SW480 (cell line): ENCODE measurements at regions not wholly inside any gene's neighbourhood (a gene's known extent, or its start where the extent isn't known, plus 50 kb on each side); places are given as distances from the start of the nearest gene placed in this dataset.
"Not testable (repeated sequence)": the region's sequence is repeated elsewhere in the genome, so short reads cannot be mapped to it uniquely, and the experiment has no call there.

Source experiments
- DNase-seq: peaks from one replicate; pipeline ENCODE4 v3.0.0-alpha.2; 2016; ENCODE audit warnings: low spot score

DNA sequence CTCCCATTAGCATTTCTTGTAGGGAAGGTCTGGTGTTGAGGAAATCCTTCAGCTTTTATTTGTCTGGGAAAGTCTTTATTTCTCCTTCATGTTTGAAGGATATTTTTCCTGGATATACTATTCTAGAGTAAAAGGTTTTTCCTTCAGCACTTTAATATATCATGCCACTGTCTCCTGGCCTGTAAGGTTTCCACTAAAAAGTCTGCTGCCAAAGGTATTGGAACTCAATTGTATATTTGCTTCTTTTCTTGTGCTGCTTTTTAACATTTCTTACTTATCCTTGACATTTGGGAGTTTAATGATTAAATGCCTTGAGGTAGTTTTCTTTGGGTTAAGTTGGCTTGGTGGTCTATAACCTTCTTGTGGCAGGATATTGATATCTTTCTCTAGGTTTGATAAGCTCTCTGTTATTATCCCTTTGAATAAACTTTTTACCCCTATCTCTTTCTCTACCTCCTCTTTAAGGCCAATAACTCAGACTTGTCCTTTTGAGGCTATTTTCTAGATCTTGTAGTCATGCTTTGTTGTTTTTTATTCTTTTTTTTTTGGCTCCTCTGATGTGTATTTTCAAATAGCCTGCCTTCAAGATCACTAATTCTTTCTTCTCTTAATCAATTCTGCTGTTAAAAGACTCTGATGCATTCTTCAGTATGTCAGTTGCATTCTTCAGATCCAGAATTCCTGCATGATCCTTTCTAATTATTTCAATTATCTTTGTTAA, 225.0 kb upstream of the ZNF217 start:
- DNase-seq: no peak

GRCh38 chr20:53817513-53817912, 223.9 kb upstream of the ZNF217 start:
- not testable (repeated sequence) for DNase-seq

- DNase-seq: no peak
Observed at GRCh38 chr20:53816872-53817398, 223.3 kb upstream of the ZNF217 start.

GRCh38 chr20:53815509-53815908, 221.9 kb upstream of the ZNF217 start:
- DNase-seq: no peak

DNA sequence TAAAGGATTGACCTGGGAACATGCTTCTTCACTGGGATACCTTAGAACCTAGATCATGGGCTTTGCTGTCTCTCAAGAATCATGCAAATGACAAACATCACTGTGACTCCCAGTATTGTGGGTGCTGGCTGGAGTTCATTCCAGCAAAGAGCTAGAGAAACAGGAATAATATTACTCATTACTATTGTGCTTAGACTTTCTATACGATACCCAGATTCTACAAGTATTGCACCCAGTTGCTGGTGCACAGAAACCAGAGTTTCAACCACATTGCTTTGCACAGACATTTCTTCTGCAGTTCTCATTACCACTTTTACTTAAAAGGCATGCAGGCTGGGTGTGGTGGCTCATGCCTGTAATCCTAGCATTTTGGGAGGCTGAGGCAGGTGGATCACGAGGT, 220.4 kb upstream of the ZNF217 start:
- no peak for DNase-seq

- no peak for DNase-seq
Observed at GRCh38 chr20:53813636-53814035, 220.0 kb upstream of the ZNF217 start.

GRCh38 chr20:53811577-53811976, 217.9 kb upstream of the ZNF217 start:
- no peak for DNase-seq

GRCh38 chr20:53810661-53811355, 217.2 kb upstream of the ZNF217 start:
- DNase-seq: no peak

GRCh38 chr20:53809728-53810365, 216.2 kb upstream of the ZNF217 start:
- no peak for DNase-seq

GRCh38 chr20:53809217-53809616, 215.6 kb upstream of the ZNF217 start:
- DNase-seq: no peak

DNA sequence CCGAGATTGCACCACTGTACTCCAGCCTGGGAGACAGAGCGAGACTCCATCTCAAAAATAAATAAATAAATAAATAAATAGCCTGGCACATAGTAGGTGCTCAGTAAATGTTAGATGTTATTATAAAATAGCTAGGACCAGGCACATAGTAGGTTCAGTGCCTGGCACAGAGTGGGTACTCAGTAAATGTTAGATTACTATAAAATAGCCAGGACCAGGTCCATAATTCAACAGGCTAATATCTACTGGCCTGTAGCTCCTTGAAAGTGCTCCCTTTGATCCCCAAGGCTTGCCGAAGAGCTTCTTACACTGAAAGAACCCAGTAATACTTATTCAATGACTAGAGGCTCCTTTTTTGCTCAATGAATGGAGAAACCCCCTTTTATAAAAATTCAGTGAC, 215.1 kb upstream of the ZNF217 start:
- DNase-seq: no peak

GRCh38 chr20:53808302-53808701, 214.7 kb upstream of the ZNF217 start:
- not testable (repeated sequence) for DNase-seq

GRCh38 chr20:53806683-53807401, 213.2 kb upstream of the ZNF217 start:
- no peak for DNase-seq

DNA sequence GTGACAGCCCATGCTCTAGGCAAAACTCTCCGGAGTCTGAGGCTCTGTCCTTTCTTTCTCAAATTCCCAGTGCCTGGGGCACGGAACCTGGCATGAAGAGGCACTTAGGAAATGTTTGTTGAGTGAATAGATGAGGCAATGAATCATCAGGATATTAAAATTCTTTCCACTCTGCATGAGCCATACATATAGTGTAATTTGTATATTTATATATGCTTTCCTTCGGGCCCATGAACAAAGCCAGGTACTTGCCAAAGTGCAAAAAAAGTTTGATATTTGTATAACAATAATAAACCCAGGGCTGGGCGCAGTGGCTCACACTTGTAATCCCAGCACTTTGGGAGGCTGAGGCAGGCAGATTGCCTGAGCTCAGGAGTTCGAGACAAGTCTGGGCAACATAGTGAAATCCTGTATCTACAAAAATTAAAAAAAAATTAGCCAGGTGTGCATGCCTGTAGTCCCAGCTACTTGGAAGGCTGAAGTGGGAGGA, 212.3 kb upstream of the ZNF217 start:
- no peak for DNase-seq

GRCh38 chr20:53804920-53805894, 211.6 kb upstream of the ZNF217 start:
- DNase-seq: no peak

- not testable (repeated sequence) for DNase-seq
Observed at GRCh38 chr20:53804308-53804707, 210.7 kb upstream of the ZNF217 start.

- no peak for DNase-seq
Observed at GRCh38 chr20:53803492-53804155, 210.0 kb upstream of the ZNF217 start.

DNA sequence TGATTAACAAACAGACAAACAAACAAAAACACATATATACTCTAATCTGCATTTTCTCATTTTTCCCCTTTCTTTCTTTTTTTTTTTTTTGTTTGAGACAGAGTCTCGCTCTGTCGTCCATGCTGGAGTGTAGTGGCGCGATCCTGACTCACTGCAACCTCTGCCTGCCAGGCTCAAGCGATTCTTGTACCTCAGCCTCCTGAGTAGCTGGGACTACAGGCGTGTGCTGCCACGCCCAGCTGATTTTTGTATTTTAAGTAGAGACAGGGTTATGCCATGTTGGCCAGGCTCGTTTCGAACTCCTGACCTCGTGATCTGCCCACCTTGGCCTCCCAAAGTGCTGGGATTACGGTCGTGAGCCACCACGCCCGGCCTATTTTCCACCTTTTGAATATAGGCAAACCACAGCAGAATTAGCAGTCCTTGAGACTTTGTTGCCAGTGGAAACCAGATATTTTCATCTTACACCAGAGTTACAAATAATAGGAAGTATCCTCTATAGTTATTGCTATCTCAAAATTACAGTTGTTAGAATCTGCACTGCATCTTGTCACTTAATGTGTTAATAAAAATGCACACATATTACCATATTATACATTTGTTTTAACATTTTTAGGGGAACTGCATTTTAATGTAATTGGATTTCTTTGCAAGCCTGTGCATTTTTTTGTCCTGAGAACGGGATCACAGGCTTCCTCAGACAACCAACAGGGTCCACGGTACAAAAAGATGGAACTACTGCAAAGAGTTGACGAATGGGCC, 208.2 kb upstream of the ZNF217 start:
- no peak for DNase-seq

DNA sequence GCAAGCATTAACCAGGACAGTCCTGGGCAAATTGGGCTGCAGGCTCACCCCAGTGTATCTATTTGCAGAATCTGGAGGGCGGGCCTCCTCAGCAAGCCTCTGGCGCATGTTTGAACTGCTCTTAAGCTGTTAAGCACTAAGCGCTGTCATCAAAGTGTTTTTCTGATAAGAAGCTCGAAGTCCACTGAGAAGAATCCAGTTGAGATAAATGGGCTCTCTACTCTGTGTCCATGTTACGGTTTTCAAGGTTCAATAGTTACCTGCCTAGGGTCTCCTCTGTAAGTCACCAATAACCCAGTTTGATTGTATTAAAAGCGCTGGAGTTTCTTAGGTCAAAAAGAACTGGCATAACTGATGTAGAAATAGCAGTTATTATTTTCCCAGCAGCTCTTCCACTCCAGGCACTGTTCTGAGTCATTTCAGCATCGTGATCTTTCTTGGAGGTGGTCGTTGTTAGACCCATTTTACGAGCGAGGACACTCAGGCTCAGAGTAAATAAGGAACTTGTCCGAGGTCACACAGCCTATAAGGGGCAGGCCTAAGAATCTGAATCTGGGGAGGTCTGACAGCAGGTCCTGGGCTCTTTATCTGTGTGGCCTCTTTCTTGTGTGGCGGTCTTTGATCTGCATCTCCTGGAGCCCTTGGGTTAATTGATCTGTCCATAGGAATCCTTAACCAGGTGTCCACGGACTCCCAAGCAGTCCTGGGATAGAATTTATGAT, 207.4 kb upstream of the ZNF217 start:
- DNase-seq: no peak
